Fibroblast of lung (primary cell): ENCODE measurements at regions not wholly inside any gene's neighbourhood (a gene's known extent, or its start where the extent isn't known, plus 50 kb on each side); places are given as distances from the start of the nearest gene placed in this dataset.

Source experiments
- EZH2 ChIP-seq: IDR thresholded peaks from 2 replicates; pipeline ENCODE4 v1.5.1; 2012; ENCODE audit warnings: low read length, control low read depth, mild to moderate bottlenecking; ENCODE audit errors: missing control alignments
- TF ChIP-seq, protein P1 (sequence below), 2 donors: IDR thresholded peaks in 1 of 2; conservative IDR thresholded peaks in 1 of 2; 1 replicate in 1 of 2; 2 replicates in 1 of 2; pipeline ENCODE4 v1.5.1; 2011 to 2012; ENCODE audit warnings: low read length in 2 of 2, control low read depth in 1 of 2, inconsistent platforms in 1 of 2, low read depth in 1 of 2, mild to moderate bottlenecking in 1 of 2

DNA sequence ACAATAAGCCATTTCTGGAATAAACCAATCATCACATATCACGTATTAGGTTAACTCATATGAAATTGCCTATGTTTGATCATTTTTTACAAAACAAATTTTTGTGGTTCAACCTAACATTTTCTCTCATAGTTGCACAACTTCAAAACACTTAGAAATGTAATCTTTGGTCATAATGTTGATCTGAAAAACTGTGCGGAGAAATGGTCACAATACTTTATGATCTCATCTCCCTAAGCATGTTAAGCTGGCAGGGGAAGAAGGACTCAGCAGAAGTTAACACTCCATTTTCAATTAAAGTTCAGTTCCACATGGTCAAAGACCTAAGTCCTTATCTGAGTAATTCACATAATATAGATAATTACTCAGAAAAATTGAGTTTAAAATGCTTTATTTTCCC, 194.8 kb downstream of the CAPZA3 start:
- TF ChIP-seq, protein P1, sequence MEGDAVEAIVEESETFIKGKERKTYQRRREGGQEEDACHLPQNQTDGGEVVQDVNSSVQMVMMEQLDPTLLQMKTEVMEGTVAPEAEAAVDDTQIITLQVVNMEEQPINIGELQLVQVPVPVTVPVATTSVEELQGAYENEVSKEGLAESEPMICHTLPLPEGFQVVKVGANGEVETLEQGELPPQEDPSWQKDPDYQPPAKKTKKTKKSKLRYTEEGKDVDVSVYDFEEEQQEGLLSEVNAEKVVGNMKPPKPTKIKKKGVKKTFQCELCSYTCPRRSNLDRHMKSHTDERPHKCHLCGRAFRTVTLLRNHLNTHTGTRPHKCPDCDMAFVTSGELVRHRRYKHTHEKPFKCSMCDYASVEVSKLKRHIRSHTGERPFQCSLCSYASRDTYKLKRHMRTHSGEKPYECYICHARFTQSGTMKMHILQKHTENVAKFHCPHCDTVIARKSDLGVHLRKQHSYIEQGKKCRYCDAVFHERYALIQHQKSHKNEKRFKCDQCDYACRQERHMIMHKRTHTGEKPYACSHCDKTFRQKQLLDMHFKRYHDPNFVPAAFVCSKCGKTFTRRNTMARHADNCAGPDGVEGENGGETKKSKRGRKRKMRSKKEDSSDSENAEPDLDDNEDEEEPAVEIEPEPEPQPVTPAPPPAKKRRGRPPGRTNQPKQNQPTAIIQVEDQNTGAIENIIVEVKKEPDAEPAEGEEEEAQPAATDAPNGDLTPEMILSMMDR (conservative IDR thresholded peaks at IDR 0.05 in 1 of 2, IDR thresholded peaks at IDR 0.05 in 1 of 2; ENCODE audit: low read depth in 1 of 2, low read length in 2 of 2): no peak
- no peak for TF ChIP-seq EZH2
